Progenitor cell of endocrine pancreas (in vitro differentiated cells): ENCODE measurements at regions not wholly inside any gene's neighbourhood (a gene's known extent, or its start where the extent isn't known, plus 50 kb on each side); places are given as distances from the start of the nearest gene placed in this dataset.
A peak's percentile ranks its signal among the peaks of the same experiment; 100 is the strongest.

Experiments used
- DNase-seq: peaks from one replicate; pipeline ENCODE4 v3.0.0; 2021; ENCODE audit warnings: low spot score; ENCODE audit not compliant: unreplicated experiment
- H3K27ac Mint-ChIP-seq: 2 replicates; pipeline ENCODE4 v1.8.0; 2021; ENCODE audit warnings: mild to moderate bottlenecking, moderate library complexity, mixed read lengths
- H3K27me3 Mint-ChIP-seq: 2 replicates; pipeline ENCODE4 v1.8.0; 2021; ENCODE audit warnings: mixed read lengths
- H3K36me3 Mint-ChIP-seq: 2 replicates; pipeline ENCODE4 v1.8.0; 2022; ENCODE audit warnings: mixed read lengths; ENCODE audit not compliant: insufficient read depth
- H3K4me1 Mint-ChIP-seq: 2 replicates; pipeline ENCODE4 v1.8.0; 2021; ENCODE audit warnings: low read depth, mixed read lengths
- H3K4me3 Mint-ChIP-seq: 2 replicates; pipeline ENCODE4 v1.8.0; 2021; ENCODE audit warnings: low read depth, mild to moderate bottlenecking, moderate library complexity, mixed read lengths
- H3K9me3 Mint-ChIP-seq: 2 replicates; pipeline ENCODE4 v1.8.0; 2021; ENCODE audit warnings: low read depth, mixed read lengths
- TF ChIP-seq, protein P1 (sequence below): fragments of 200-600 bp; sonication (generic); IDR thresholded peaks from one replicate; pipeline ENCODE4 v1.5.0; 2021; ENCODE audit warnings: antibody characterized with exemption, mild to moderate bottlenecking; ENCODE audit not compliant: unreplicated experiment

DNA sequence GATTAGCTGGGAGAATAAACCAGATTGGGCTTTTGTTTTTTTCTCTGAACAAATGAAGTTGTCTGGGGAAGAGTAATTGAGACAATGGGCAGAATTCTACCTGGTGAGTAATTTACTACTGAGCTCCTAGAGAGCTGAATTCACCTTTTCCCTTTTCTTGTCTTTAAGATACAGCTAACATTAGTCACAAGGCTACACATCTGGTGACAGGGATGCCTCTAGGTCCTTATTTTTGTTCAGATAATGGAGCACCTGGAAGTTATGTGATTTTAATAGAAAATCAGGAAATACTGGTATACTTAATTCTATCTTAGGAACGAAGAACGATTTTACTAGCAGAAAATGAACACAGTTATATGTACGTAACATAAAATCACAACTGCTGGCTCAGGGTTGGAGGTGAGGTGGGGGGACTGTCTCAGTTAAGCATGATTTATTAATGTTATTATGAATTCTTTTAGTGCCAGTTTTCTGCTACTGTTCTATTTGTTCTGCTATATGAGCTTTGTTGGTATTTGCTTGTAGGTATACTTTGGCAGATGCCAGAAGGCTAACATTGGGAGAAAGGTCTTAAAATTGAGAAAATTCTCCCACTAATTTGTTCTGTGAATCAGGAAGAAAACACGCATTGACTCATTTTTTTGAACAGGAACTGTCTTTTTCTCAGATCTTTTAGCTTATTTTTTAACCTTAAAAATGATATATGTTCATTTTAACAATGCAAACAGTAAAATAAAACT, 482.7 kb upstream of the RGS6 start:
- no peak for DNase-seq
- Mint-ChIP-seq H3K4me1 (peaks cover 11% of the 10 kb centered on the region), H3K27ac (peak overlapping the region; percentile 84), H3K9me3 (peaks cover 7% of the 10 kb centered on the region), H3K4me3 (no peak overlapping the region), H3K36me3 (peaks cover 1% of the 10 kb centered on the region), H3K27me3 (no peaks in the 10 kb centered on the region)
- TF ChIP-seq, protein P1, sequence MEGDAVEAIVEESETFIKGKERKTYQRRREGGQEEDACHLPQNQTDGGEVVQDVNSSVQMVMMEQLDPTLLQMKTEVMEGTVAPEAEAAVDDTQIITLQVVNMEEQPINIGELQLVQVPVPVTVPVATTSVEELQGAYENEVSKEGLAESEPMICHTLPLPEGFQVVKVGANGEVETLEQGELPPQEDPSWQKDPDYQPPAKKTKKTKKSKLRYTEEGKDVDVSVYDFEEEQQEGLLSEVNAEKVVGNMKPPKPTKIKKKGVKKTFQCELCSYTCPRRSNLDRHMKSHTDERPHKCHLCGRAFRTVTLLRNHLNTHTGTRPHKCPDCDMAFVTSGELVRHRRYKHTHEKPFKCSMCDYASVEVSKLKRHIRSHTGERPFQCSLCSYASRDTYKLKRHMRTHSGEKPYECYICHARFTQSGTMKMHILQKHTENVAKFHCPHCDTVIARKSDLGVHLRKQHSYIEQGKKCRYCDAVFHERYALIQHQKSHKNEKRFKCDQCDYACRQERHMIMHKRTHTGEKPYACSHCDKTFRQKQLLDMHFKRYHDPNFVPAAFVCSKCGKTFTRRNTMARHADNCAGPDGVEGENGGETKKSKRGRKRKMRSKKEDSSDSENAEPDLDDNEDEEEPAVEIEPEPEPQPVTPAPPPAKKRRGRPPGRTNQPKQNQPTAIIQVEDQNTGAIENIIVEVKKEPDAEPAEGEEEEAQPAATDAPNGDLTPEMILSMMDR = no peak

DNA sequence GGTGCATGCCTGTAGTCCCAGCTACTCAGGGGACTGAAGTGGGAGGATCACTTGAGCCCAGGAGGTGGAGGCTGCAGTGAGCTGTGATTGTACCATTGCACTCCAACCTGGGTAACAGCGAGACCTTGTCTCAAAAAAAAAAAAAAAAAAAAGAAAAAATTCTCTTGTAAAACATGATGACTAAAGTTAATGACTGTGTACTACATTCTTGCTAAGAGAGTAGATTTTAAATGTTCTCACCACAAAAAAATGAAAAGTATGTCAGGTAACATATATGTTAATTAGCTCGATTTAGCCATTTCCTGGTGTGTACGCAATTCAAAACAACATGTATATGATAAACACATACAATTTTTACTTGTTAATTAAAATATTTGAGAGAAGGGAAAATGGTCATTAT, 480.7 kb upstream of the RGS6 start:
- Mint-ChIP-seq H3K9me3 (peaks cover 7% of the 10 kb centered on the region), H3K4me1 (peaks cover 21% of the 10 kb centered on the region), H3K27ac (no peak overlapping the region), H3K36me3 (peaks cover 1% of the 10 kb centered on the region), H3K27me3 (no peaks in the 10 kb centered on the region), H3K4me3 (no peak overlapping the region)
- DNase-seq = no peak
- TF ChIP-seq, protein P1 = no peak

DNA sequence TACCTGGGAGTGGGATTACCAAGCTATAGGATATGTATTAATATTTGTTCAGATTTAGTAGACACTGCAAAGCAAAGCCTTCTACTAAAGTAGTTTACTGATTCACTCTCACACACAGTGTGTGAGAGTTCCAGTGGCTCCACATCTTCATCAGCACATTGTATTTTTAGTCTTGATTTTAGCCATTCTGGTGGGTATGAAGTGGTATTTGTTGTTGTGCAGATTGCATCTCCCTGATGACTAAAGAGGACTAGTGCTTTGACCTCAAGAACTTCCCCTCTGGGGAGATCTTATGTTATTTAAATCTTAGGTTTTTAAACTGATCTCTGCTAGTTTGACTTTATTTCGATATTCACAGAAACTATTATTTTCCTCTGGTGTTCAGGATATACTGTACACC, 479.7 kb upstream of the RGS6 start:
- Mint-ChIP-seq H3K4me1 (peaks cover 21% of the 10 kb centered on the region), H3K27me3 (no peaks in the 10 kb centered on the region), H3K27ac (no peak overlapping the region), H3K4me3 (no peak overlapping the region), H3K9me3 (peaks cover 7% of the 10 kb centered on the region), H3K36me3 (peaks cover 1% of the 10 kb centered on the region)
- DNase-seq = no peak
- TF ChIP-seq, protein P1 = no peak

DNA sequence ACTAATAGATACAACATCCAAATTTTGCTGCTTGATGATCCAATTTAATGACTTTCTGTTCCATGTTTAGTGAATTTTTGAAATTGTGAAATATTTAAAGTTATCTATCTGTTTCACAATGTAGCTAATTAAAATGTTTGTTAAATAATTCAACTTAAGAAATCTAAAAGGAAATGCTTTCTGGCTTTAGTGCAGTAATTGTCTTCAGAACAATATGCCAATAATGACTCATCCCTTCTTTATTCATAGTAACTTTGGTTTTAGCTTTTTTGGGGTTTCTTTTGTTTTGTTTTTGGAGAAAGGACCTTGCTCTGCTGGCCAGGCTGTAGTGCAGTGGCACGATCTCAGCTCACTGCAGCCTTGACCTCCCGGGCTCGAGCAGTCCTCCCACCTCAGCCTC, 479.2 kb upstream of the RGS6 start:
- Mint-ChIP-seq H3K9me3 (peaks cover 7% of the 10 kb centered on the region), H3K27me3 (no peaks in the 10 kb centered on the region), H3K4me1 (peaks cover 21% of the 10 kb centered on the region), H3K4me3 (no peak overlapping the region), H3K36me3 (peaks cover 1% of the 10 kb centered on the region), H3K27ac (no peak overlapping the region)
- no peak for DNase-seq
- TF ChIP-seq, protein P1 = no peak

DNA sequence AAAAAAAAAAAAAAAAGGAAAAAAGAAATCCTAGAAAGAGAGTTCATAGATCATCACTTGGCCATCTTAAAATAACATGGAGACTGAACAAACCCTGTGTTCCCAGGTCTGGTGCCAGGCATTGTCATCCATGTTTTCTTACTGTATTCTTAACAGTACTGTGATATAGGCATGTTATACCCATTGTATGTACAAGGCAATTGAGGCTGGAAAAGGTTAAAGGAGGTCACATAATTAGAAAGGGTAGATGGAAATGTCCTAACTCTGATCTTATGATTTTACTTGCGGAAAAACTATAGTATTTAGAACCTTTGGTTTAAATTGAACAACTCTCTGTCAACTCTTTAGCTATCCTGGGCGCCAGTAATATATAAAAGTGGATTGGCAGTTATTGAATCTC, 478.2 kb upstream of the RGS6 start:
- H3K9me3 Mint-ChIP-seq = peaks cover 8% of the 10 kb centered on the region
- no peak for DNase-seq

More for the DNA sequence above, 478.2 kb upstream of the RGS6 start:
- peaks cover 1% of the 10 kb centered on the region for H3K36me3 Mint-ChIP-seq
- no peaks in the 10 kb centered on the region for H3K27me3 Mint-ChIP-seq
- no peak overlapping the region for H3K27ac Mint-ChIP-seq
- peaks cover 17% of the 10 kb centered on the region for H3K4me1 Mint-ChIP-seq
- TF ChIP-seq, protein P1 = no peak
- no peak overlapping the region for H3K4me3 Mint-ChIP-seq
